Fibroblast of lung (primary cell): ENCODE measurements at regions not wholly inside any gene's neighbourhood (a gene's known extent, or its start where the extent isn't known, plus 50 kb on each side); places are given as distances from the start of the nearest gene placed in this dataset.
A peak's percentile ranks its signal among the peaks of the same experiment; 100 is the strongest.

Experiments used
- DNase-seq, 2 donors: peaks; one replicate each; pipeline versions ENCODE4 v3.0.0 to v3.0.0-alpha.2; 2010; ENCODE audit warnings: low read depth in 2 of 2
- H2AFZ ChIP-seq: 2 replicates; pipeline ENCODE4 v1.5.1; 2012; ENCODE audit warnings: low read length, control low read depth, inconsistent platforms
- H3K27ac ChIP-seq: 2 replicates; pipeline ENCODE4 v1.5.1; 2011; ENCODE audit warnings: low read length, control low read depth; ENCODE audit not compliant: insufficient read depth
- H3K27me3 ChIP-seq: 2 replicates; pipeline ENCODE4 v1.5.1; 2011; ENCODE audit warnings: mild to moderate bottlenecking, low read length; ENCODE audit not compliant: control insufficient read depth, insufficient read depth
- H3K36me3 ChIP-seq: 2 replicates; pipeline ENCODE4 v1.5.1; 2011; ENCODE audit warnings: low read length; ENCODE audit not compliant: control insufficient read depth, insufficient read depth
- H3K4me1 ChIP-seq: 2 replicates; pipeline ENCODE4 v1.5.1; 2011; ENCODE audit warnings: low read length; ENCODE audit not compliant: control insufficient read depth, insufficient read depth; ENCODE audit errors: extremely low read depth
- H3K4me2 ChIP-seq: 2 replicates; pipeline ENCODE4 v1.5.1; 2011; ENCODE audit warnings: low read length, control low read depth; ENCODE audit not compliant: insufficient read depth; ENCODE audit errors: extremely low read depth
- H3K4me3 ChIP-seq, 4 experiments: fragments of 200-600 bp in 1 of 4; sonication (generic) in 1 of 4; replicated peaks in 1 of 4; 2 replicates each; pipeline ENCODE4 v1.5.1; 2011 to 2016; ENCODE audit warnings: low read length in 4 of 4, low read depth in 3 of 4, mild to moderate bottlenecking in 3 of 4, control low read depth in 2 of 4, inconsistent platforms in 1 of 4, mixed read lengths in 1 of 4; ENCODE audit not compliant: insufficient read depth in 1 of 4; ENCODE audit errors: control extremely low read depth in 1 of 4
- H3K79me2 ChIP-seq: 2 replicates; pipeline ENCODE4 v1.5.1; 2012; ENCODE audit warnings: mild to moderate bottlenecking, low read length, inconsistent platforms; ENCODE audit not compliant: control insufficient read depth, insufficient read depth
- H3K9ac ChIP-seq: 2 replicates; pipeline ENCODE4 v1.5.1; 2011; ENCODE audit warnings: mild to moderate bottlenecking, low read length, control low read depth; ENCODE audit not compliant: insufficient read depth
- H3K9me3 ChIP-seq: 2 replicates; pipeline ENCODE4 v1.5.1; 2012; ENCODE audit warnings: low read depth, low read length; ENCODE audit not compliant: control insufficient read depth, insufficient read depth
- H4K20me1 ChIP-seq: 2 replicates; pipeline ENCODE4 v1.5.1; 2011; ENCODE audit warnings: low read length; ENCODE audit not compliant: control insufficient read depth, insufficient read depth; ENCODE audit errors: extremely low read depth
- CTCF ChIP-seq, 2 donors: IDR thresholded peaks in 1 of 2; conservative IDR thresholded peaks in 1 of 2; 1 replicate in 1 of 2; 2 replicates in 1 of 2; pipeline ENCODE4 v1.5.1; 2011 to 2012; ENCODE audit warnings: low read length in 2 of 2, control low read depth in 1 of 2, inconsistent platforms in 1 of 2, low read depth in 1 of 2, mild to moderate bottlenecking in 1 of 2
- EZH2 ChIP-seq: IDR thresholded peaks from 2 replicates; pipeline ENCODE4 v1.5.1; 2012; ENCODE audit warnings: low read length, control low read depth, mild to moderate bottlenecking; ENCODE audit errors: missing control alignments

GRCh38 chr1:229027158-229027557, 243.8 kb upstream of the RAB4A start:
- Histone ChIP-seq H3K4me3 (no peak overlapping the region), H3K27me3 (no peaks in the 10 kb centered on the region), H3K9ac (no peak overlapping the region), H3K27ac (no peak overlapping the region), H4K20me1 (no peaks in the 10 kb centered on the region), H3K4me1 (no peaks in the 10 kb centered on the region), H3K9me3 (no peaks in the 10 kb centered on the region), H3K36me3 (no peaks in the 10 kb centered on the region), H3K79me2 (no peaks in the 10 kb centered on the region), H3K4me2 (no peak overlapping the region), H2AFZ (no peak overlapping the region)
- DNase-seq = no peak
- TF ChIP-seq CTCF (conservative IDR thresholded peaks at IDR 0.05 in 1 of 2, IDR thresholded peaks at IDR 0.05 in 1 of 2; ENCODE audit: low read depth in 1 of 2, low read length in 2 of 2) (no peak), EZH2 (no peak)

- Histone ChIP-seq H4K20me1 (no peaks in the 10 kb centered on the region), H3K27ac (no peak overlapping the region), H3K27me3 (no peaks in the 10 kb centered on the region), H3K36me3 (no peaks in the 10 kb centered on the region), H3K79me2 (no peaks in the 10 kb centered on the region), H3K9ac (no peak overlapping the region), H3K4me3 (no peak overlapping the region), H3K9me3 (no peaks in the 10 kb centered on the region), H3K4me2 (no peak overlapping the region), H2AFZ (no peak overlapping the region), H3K4me1 (no peaks in the 10 kb centered on the region)
- DNase-seq = peak in 1 of 2 donors; percentile 79
- TF ChIP-seq CTCF (conservative IDR thresholded peaks at IDR 0.05 in 1 of 2, IDR thresholded peaks at IDR 0.05 in 1 of 2; ENCODE audit: low read depth in 1 of 2, low read length in 2 of 2) (no peak), EZH2 (no peak)
Observed at GRCh38 chr1:229027622-229028182, 243.2 kb upstream of the RAB4A start.

GRCh38 chr1:229028544-229028943, 242.4 kb upstream of the RAB4A start:
- Histone ChIP-seq H3K4me1 (no peaks in the 10 kb centered on the region), H3K79me2 (no peaks in the 10 kb centered on the region), H2AFZ (no peak overlapping the region), H3K4me2 (no peak overlapping the region), H3K4me3 (no peak overlapping the region), H3K27me3 (no peaks in the 10 kb centered on the region), H3K9ac (no peak overlapping the region), H3K9me3 (no peaks in the 10 kb centered on the region), H3K36me3 (no peaks in the 10 kb centered on the region), H3K27ac (no peak overlapping the region), H4K20me1 (no peaks in the 10 kb centered on the region)
- TF ChIP-seq EZH2 = no peak
- no peak for TF ChIP-seq CTCF (conservative IDR thresholded peaks at IDR 0.05 in 1 of 2, IDR thresholded peaks at IDR 0.05 in 1 of 2; ENCODE audit: low read depth in 1 of 2, low read length in 2 of 2)
- DNase-seq = no peak
